ENCODE measurements at regions not wholly inside any gene's neighbourhood (a gene's known extent, or its start where the extent isn't known, plus 50 kb on each side); places are given as distances from the start of the nearest gene placed in this dataset.

- TF ChIP-seq EZH2 (IDR thresholded peaks at IDR 0.05; ENCODE audit: low read depth) = no peak
- TF ChIP-seq, protein P1, sequence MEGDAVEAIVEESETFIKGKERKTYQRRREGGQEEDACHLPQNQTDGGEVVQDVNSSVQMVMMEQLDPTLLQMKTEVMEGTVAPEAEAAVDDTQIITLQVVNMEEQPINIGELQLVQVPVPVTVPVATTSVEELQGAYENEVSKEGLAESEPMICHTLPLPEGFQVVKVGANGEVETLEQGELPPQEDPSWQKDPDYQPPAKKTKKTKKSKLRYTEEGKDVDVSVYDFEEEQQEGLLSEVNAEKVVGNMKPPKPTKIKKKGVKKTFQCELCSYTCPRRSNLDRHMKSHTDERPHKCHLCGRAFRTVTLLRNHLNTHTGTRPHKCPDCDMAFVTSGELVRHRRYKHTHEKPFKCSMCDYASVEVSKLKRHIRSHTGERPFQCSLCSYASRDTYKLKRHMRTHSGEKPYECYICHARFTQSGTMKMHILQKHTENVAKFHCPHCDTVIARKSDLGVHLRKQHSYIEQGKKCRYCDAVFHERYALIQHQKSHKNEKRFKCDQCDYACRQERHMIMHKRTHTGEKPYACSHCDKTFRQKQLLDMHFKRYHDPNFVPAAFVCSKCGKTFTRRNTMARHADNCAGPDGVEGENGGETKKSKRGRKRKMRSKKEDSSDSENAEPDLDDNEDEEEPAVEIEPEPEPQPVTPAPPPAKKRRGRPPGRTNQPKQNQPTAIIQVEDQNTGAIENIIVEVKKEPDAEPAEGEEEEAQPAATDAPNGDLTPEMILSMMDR (conservative IDR thresholded peaks at IDR 0.05) = no peak
These were observed 201.3 kb downstream of the TEX29 start for GRCh38 chr13:111521691-111522229.

Data from PC-9 (cell line).